ENCODE measurements at regions not wholly inside any gene's neighbourhood (a gene's known extent, or its start where the extent isn't known, plus 50 kb on each side); places are given as distances from the start of the nearest gene placed in this dataset.
A peak's percentile ranks its signal among the peaks of the same experiment; 100 is the strongest.
"Not testable (repeated sequence)": the region's sequence is repeated elsewhere in the genome, so short reads cannot be mapped to it uniquely, and the experiment has no call there.

- no peak for DNase-seq
Measured at GRCh38 chrX:34404386-34405070, 252.6 kb downstream of the TMEM47 start.

GRCh38 chrX:34401411-34401810 is 255.7 kb downstream of the TMEM47 start:
- no peak for DNase-seq

- no peak for DNase-seq
Measured at GRCh38 chrX:34382416-34382815, 250.3 kb upstream of the FAM47A start.

GRCh38 chrX:34381241-34381640 is 249.1 kb upstream of the FAM47A start:
- no peak for DNase-seq

GRCh38 chrX:34379891-34380290 is 247.8 kb upstream of the FAM47A start:
- DNase-seq = no peak

GRCh38 chrX:34377645-34378044 is 245.5 kb upstream of the FAM47A start:
- no peak for DNase-seq

GRCh38 chrX:34371754-34372153 is 239.6 kb upstream of the FAM47A start:
- no peak for DNase-seq

GRCh38 chrX:34365471-34365870 is 233.4 kb upstream of the FAM47A start:
- no peak for DNase-seq

GRCh38 chrX:34350561-34351335 is 218.6 kb upstream of the FAM47A start:
- DNase-seq = no peak

GRCh38 chrX:34343001-34343400 is 210.9 kb upstream of the FAM47A start:
- no peak for DNase-seq

- DNase-seq = no peak
Measured at GRCh38 chrX:34341814-34342213, 209.7 kb upstream of the FAM47A start.

- DNase-seq = no peak
Measured at GRCh38 chrX:34341258-34341657, 209.1 kb upstream of the FAM47A start.

- no peak for DNase-seq
Measured at GRCh38 chrX:34338046-34338445, 205.9 kb upstream of the FAM47A start.

- DNase-seq = not testable (repeated sequence)
Measured at GRCh38 chrX:34335376-34335775, 203.3 kb upstream of the FAM47A start.

GRCh38 chrX:34332334-34332733 is 200.2 kb upstream of the FAM47A start:
- DNase-seq = no peak

GRCh38 chrX:34325460-34325859 is 193.3 kb upstream of the FAM47A start:
- DNase-seq = no peak

GRCh38 chrX:34320424-34320823 is 188.3 kb upstream of the FAM47A start:
- not testable (repeated sequence) for DNase-seq

- DNase-seq = peak; percentile 1
Measured at GRCh38 chrX:34300871-34301270, 168.8 kb upstream of the FAM47A start.

- no peak for DNase-seq
Measured at GRCh38 chrX:34299451-34299967, 167.4 kb upstream of the FAM47A start.

GRCh38 chrX:34294665-34295064 is 162.6 kb upstream of the FAM47A start:
- no peak for DNase-seq

- DNase-seq = no peak
Measured at GRCh38 chrX:34288782-34289181, 156.7 kb upstream of the FAM47A start.

GRCh38 chrX:34279866-34280560 is 147.9 kb upstream of the FAM47A start:
- DNase-seq = no peak

GRCh38 chrX:34275699-34276098 is 143.6 kb upstream of the FAM47A start:
- DNase-seq = no peak

GRCh38 chrX:34270434-34270833 is 138.3 kb upstream of the FAM47A start:
- no peak for DNase-seq

Data from stimulated activated CD4-positive, alpha-beta T cell treated with anti-CD3 and anti-CD28 coated beads, Interleukin-1b, Interleukin-23, amount 100 ng/mL, for 48 hours (primary cell).